PC-9 (cell line): ENCODE measurements at regions not wholly inside any gene's neighbourhood (a gene's known extent, or its start where the extent isn't known, plus 50 kb on each side); places are given as distances from the start of the nearest gene placed in this dataset.

Source experiments
- CTCF ChIP-seq: fragments of 200-600 bp; sonication (generic); conservative IDR thresholded peaks from 2 replicates; pipeline ENCODE4 v1.6.1; 2017; ENCODE audit warnings: mixed run types, antibody characterized with exemption, mild to moderate bottlenecking, moderate library complexity
- EZH2 ChIP-seq: fragments of 200-600 bp; sonication (generic); IDR thresholded peaks from 2 replicates; pipeline ENCODE4 v1.8.0; 2017; ENCODE audit warnings: antibody characterized with exemption, low read depth

DNA sequence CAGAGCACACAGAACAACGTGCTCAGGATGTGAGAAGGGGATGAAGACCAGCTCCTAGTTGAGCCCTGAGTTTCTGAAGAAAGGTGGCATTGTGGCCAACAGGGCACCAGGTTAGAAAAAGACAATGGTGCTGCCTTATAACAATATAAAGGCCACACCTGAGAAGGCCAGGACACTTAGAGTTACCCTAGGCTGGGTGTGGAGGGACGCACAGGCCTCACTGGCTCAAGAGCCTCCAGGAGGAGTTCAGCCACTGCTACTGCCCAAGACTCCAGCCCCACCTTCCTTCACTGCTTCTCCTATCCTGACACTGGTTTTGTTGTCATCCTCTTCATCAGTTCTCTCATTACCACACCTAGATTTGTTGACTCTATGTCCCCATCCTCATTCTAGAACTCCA is 55.2 kb upstream of the BEND6 start:
- TF ChIP-seq CTCF (no peak), EZH2 (no peak)
